Trophoblast cell (in vitro differentiated cells and primary cell): ENCODE measurements at regions not wholly inside any gene's neighbourhood (a gene's known extent, or its start where the extent isn't known, plus 50 kb on each side); places are given as distances from the start of the nearest gene placed in this dataset.

ENCODE experiments used
- DNase-seq, 2 donors: peaks; one replicate each; pipeline ENCODE4 v3.0.0-alpha.2; 2016
- H2AFZ ChIP-seq: 2 replicates; pipeline ENCODE4 v1.6.1; 2013; ENCODE audit warnings: low read length, moderate library complexity, mild to moderate bottlenecking; ENCODE audit not compliant: insufficient read depth, poor library complexity
- H2AK5ac ChIP-seq: 2 replicates; pipeline ENCODE4 v1.6.1; 2013; ENCODE audit warnings: mild to moderate bottlenecking, low read length
- H2BK120ac ChIP-seq: 2 replicates; pipeline ENCODE4 v1.6.1; 2013; ENCODE audit warnings: low read length, mild to moderate bottlenecking, moderate library complexity; ENCODE audit not compliant: insufficient read depth, poor library complexity
- H2BK12ac ChIP-seq: 2 replicates; pipeline ENCODE4 v1.6.1; 2013; ENCODE audit warnings: mild to moderate bottlenecking, low read length, moderate library complexity
- H2BK5ac ChIP-seq: 2 replicates; pipeline ENCODE4 v1.6.1; 2013; ENCODE audit warnings: low read length, low read depth, moderate library complexity, mild to moderate bottlenecking; ENCODE audit not compliant: poor library complexity
- H3K14ac ChIP-seq: 2 replicates; pipeline ENCODE4 v1.6.1; 2013; ENCODE audit warnings: mild to moderate bottlenecking, low read length
- H3K18ac ChIP-seq: 2 replicates; pipeline ENCODE4 v1.6.1; 2013; ENCODE audit warnings: mild to moderate bottlenecking, low read length
- H3K23ac ChIP-seq: 2 replicates; pipeline ENCODE4 v1.6.1; 2013; ENCODE audit warnings: low read length
- H3K27ac ChIP-seq: 2 replicates; pipeline ENCODE4 v1.5.1; 2013; ENCODE audit warnings: low read depth, mild to moderate bottlenecking, inconsistent platforms, low read length, moderate library complexity
- H3K27me3 ChIP-seq: 2 replicates; pipeline ENCODE4 v1.6.1; 2013; ENCODE audit warnings: inconsistent platforms, mild to moderate bottlenecking, low read length, moderate library complexity; ENCODE audit not compliant: insufficient read depth
- H3K36me3 ChIP-seq, 2 experiments: 1 replicate in 1 of 2; 2 replicates in 1 of 2; pipeline ENCODE4 v1.6.1; 2013; ENCODE audit warnings: low read length in 2 of 2, mild to moderate bottlenecking in 2 of 2, moderate library complexity in 1 of 2; ENCODE audit not compliant: insufficient read depth in 2 of 2, control insufficient read depth in 1 of 2
- H3K4ac ChIP-seq: 2 replicates; pipeline ENCODE4 v1.6.1; 2013; ENCODE audit warnings: low read depth, mild to moderate bottlenecking, low read length, moderate library complexity
- H3K4me1 ChIP-seq, 2 experiments: 1 replicate in 1 of 2; 2 replicates in 1 of 2; pipeline ENCODE4 v1.6.1; 2013; ENCODE audit warnings: low read length in 2 of 2, mild to moderate bottlenecking in 2 of 2, moderate library complexity in 1 of 2; ENCODE audit not compliant: insufficient read depth in 2 of 2, control insufficient read depth in 1 of 2
- H3K4me2 ChIP-seq: 2 replicates; pipeline ENCODE4 v1.6.1; 2013; ENCODE audit warnings: inconsistent platforms, mild to moderate bottlenecking, low read length, moderate library complexity
- H3K4me3 ChIP-seq: 2 replicates; pipeline ENCODE4 v1.5.1; 2013; ENCODE audit warnings: mild to moderate bottlenecking, low read depth, low read length, inconsistent platforms
- H3K79me1 ChIP-seq: one replicate; pipeline ENCODE4 v1.6.1; 2013; ENCODE audit warnings: low read length
- H3K79me2 ChIP-seq: 2 replicates; pipeline ENCODE4 v1.6.1; 2013; ENCODE audit warnings: low read length, mild to moderate bottlenecking; ENCODE audit not compliant: control insufficient read depth, insufficient read depth, poor library complexity
- H3K9ac ChIP-seq: 2 replicates; pipeline ENCODE4 v1.6.1; 2013; ENCODE audit warnings: mild to moderate bottlenecking, low read length
- H3K9me3 ChIP-seq: 2 replicates; pipeline ENCODE4 v1.6.1; 2013; ENCODE audit warnings: low read depth, mild to moderate bottlenecking, control low read depth, inconsistent platforms, low read length; ENCODE audit not compliant: insufficient read depth
- H4K12ac ChIP-seq: 2 replicates; pipeline ENCODE4 v1.6.1; 2013; ENCODE audit warnings: low read depth, mild to moderate bottlenecking, low read length, moderate library complexity
- H4K8ac ChIP-seq: 2 replicates; pipeline ENCODE4 v1.6.1; 2013; ENCODE audit warnings: low read depth, mild to moderate bottlenecking, low read length, moderate library complexity
- H4K91ac ChIP-seq: one replicate; pipeline ENCODE4 v1.6.1; 2013; ENCODE audit warnings: low read depth, mild to moderate bottlenecking, low read length, moderate library complexity
- WGBS: extraction: QIAGEN DNeasy Blood & Tissue Kit; methylation state at CpG from one replicate; pipeline ENCODE4 v1.1.7; 2013; ENCODE audit warnings: missing lambda C conversion rate; ENCODE audit not compliant: insufficient read length, insufficient coverage; ENCODE audit errors: extremely low coverage; 5-methylcytosine and 5-hydroxymethylcytosine counted together

DNA sequence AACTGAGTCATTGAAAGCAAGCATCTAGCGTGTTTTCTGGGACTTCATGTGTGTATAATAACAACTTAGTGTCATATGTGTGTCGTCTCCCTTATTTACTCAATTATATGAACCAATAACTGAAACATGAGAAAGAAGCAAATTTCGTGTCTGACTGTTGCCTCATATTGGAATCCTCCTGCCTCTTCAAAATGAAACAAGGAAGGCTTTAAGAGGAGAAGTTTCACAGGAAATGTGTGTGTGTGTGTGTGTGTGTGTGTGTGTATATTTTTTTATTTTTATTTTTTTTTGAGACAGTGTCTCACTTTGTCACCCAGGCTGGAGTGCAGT, 145.8 kb upstream of the SFRP2 start:
- Histone ChIP-seq H4K91ac (peak overlapping the region; percentile 78), H3K4me2 (no peak overlapping the region), H3K79me2 (no peaks in the 10 kb centered on the region), H2AK5ac (no peak overlapping the region), H2AFZ (no peak overlapping the region), H3K14ac (peak overlapping the region; percentile 52), H2BK120ac (peak overlapping the region; percentile 34), H3K9me3 (no peaks in the 10 kb centered on the region), H3K27ac (peak overlapping the region; percentile 36), H3K4ac (no peak overlapping the region), H3K9ac (no peak overlapping the region), H3K79me1 (peaks cover 5% of the 10 kb centered on the region), H3K27me3 (no peaks in the 10 kb centered on the region), H3K4me1 (peaks cover 3 to 15% of the 10 kb centered on the region in 2 experiments), H4K8ac (no peak overlapping the region), H3K23ac (no peak overlapping the region), H2BK5ac (peak overlapping the region; percentile 58), H2BK12ac (peak overlapping the region; percentile 89), H3K4me3 (no peak overlapping the region), H4K12ac (no peak overlapping the region), H3K36me3 (no peaks in the 10 kb centered on the region), H3K18ac (no peak overlapping the region)
- no CpG with 5 or more reads among the region's 3 CpGs for WGBS
- no peak for DNase-seq

DNA sequence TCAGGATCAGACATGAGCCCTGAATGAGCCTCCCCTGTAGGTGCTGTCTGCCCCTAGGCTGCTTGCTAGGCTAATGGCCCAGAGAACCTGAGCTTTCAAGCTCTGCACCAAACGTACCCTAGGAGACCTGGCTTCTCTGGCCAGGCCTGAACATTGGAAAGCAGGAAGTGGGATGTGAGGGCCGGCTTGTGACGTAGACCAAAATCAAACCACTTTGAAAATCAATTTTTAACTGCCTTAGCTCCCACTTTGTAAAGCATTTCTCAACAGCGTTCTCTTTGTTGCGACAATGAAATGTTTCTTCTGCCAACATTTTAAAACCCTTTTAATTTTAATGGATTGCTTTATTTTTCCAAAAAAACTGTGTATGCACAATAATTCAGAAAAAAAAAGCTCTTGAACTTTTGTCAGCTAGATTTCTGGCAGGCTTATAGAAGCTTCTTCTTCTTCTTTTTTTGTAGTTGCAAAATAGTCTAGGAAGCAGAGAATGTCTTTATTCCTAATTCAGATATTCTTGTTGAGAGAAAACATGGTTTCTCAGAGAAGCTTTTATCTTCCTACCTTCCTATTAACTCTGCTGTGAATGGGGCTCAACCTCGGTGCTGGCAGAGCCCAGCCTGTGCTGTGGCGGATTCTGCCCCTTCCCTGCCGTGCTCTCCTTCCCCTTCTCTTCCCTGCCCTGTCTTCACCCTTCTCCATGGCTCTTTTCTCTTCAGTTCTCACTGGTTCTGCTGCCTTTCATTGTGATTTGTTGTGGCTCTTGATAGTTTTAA, 145.2 kb upstream of the SFRP2 start:
- Histone ChIP-seq H3K4me1 (peaks cover 3 to 16% of the 10 kb centered on the region in 2 experiments), H2BK120ac (peak overlapping the region; percentile 34), H3K27me3 (no peaks in the 10 kb centered on the region), H3K27ac (peak overlapping the region; percentile 63), H3K79me2 (no peaks in the 10 kb centered on the region), H3K9me3 (no peaks in the 10 kb centered on the region), H3K18ac (peak overlapping the region; percentile 71), H3K9ac (no peak overlapping the region), H3K4me2 (peak overlapping the region; percentile 10), H3K4ac (peak overlapping the region; percentile 26), H3K79me1 (peaks cover 5% of the 10 kb centered on the region), H3K36me3 (no peaks in the 10 kb centered on the region), H3K23ac (no peak overlapping the region), H2BK5ac (peak overlapping the region; percentile 58), H4K12ac (no peak overlapping the region), H4K8ac (peak overlapping the region; percentile 37), H2AK5ac (no peak overlapping the region), H3K4me3 (no peak overlapping the region), H4K91ac (peak overlapping the region; percentile 78), H3K14ac (peak overlapping the region; percentile 52), H2AFZ (no peak overlapping the region), H2BK12ac (peak overlapping the region; percentile 89)
- DNase-seq = no peak
- no CpG with 5 or more reads among the region's 8 CpGs for WGBS

DNA sequence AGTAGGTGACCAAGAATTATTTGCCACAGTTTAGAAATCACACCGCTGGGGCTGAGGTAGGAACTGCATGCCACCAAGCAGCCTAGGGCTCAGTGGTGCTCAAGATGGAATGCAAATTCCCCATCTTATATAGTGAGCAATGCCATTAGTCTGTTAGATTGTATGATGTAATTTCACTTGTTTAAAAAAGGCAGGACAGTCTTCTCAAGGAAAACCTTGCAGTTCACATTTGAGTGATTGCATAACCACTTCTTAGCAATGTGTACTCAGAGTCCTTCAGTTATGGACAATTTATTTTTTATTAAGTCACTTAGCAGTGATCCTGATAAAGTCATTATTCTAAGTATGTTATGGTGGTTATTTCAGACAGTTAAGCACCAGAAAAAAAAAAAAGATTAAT, 142.9 kb upstream of the SFRP2 start:
- Histone ChIP-seq H3K18ac (no peak overlapping the region), H3K9ac (no peak overlapping the region), H3K4ac (no peak overlapping the region), H3K14ac (no peak overlapping the region), H4K8ac (no peak overlapping the region), H3K23ac (no peak overlapping the region), H2BK12ac (no peak overlapping the region), H2BK120ac (no peak overlapping the region), H4K91ac (no peak overlapping the region), H3K27ac (no peak overlapping the region), H2AFZ (no peak overlapping the region), H3K27me3 (no peaks in the 10 kb centered on the region), H3K79me2 (no peaks in the 10 kb centered on the region), H3K4me2 (no peak overlapping the region), H2AK5ac (no peak overlapping the region), H4K12ac (no peak overlapping the region), H2BK5ac (no peak overlapping the region), H3K79me1 (peaks cover 5% of the 10 kb centered on the region), H3K4me3 (no peak overlapping the region), H3K36me3 (no peaks in the 10 kb centered on the region), H3K4me1 (peaks cover 3 to 16% of the 10 kb centered on the region in 2 experiments), H3K9me3 (no peaks in the 10 kb centered on the region)
- no peak for DNase-seq
- no CpG with 5 or more reads among the region's 1 CpG for WGBS

DNA sequence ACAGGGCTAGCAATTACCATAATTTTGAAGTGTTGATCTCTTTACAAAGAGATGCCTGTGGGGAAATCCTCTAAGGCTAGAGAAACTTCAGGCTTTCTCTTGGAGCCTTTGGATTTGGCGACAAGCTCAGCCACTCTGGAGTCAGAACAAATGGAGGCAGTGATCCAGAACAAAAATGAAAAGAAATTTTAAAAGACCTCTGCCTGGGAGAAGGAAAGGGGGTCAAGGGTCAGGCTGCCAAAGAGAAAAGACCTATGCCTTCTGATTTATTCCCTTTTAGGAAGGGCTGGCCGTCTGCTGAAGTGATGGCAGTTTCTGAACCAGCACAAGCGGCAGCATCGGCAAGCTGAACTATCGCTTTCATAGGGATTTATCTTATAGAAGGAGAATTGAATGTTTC, 140.8 kb upstream of the SFRP2 start:
- WGBS = no CpG with 5 or more reads among the region's 5 CpGs

More for the DNA sequence above, 140.8 kb upstream of the SFRP2 start:
- peak overlapping the region; percentile 3 for H3K27ac ChIP-seq
- H2AK5ac ChIP-seq = no peak overlapping the region
- peak overlapping the region; percentile 35 for H4K8ac ChIP-seq
- H3K4me2 ChIP-seq = no peak overlapping the region
- no peak overlapping the region for H3K23ac ChIP-seq
- no peaks in the 10 kb centered on the region for H3K36me3 ChIP-seq
- no peak overlapping the region for H2BK5ac ChIP-seq
- no peak overlapping the region for H3K14ac ChIP-seq
- no peaks in the 10 kb centered on the region for H3K9me3 ChIP-seq
- H3K4me3 ChIP-seq = no peak overlapping the region
- no peak overlapping the region for H2AFZ ChIP-seq
- H3K27me3 ChIP-seq = no peaks in the 10 kb centered on the region
- H3K4me1 ChIP-seq = peaks cover 3 to 14% of the 10 kb centered on the region in 2 experiments
- peak overlapping the region; percentile 38 for H2BK120ac ChIP-seq
- H3K18ac ChIP-seq = no peak overlapping the region
- H3K9ac ChIP-seq = no peak overlapping the region
- H3K79me1 ChIP-seq = peaks cover 5% of the 10 kb centered on the region
- H2BK12ac ChIP-seq = no peak overlapping the region
- no peak overlapping the region for H4K91ac ChIP-seq
- H3K79me2 ChIP-seq = no peaks in the 10 kb centered on the region
- H4K12ac ChIP-seq = no peak overlapping the region
- no peak overlapping the region for H3K4ac ChIP-seq
- DNase-seq = no peak
